WTC11 (cell line): ENCODE measurements at regions not wholly inside any gene's neighbourhood (a gene's known extent, or its start where the extent isn't known, plus 50 kb on each side); places are given as distances from the start of the nearest gene placed in this dataset.

ENCODE experiments used
- ELF4 ChIP-seq: sonication (generic); formaldehyde crosslinking; IDR thresholded peaks from 2 replicates; pipeline ENCODE4 v1.8.1; 2022; ENCODE audit warnings: low read depth, mild to moderate bottlenecking, moderate library complexity, missing genetic modification reagents
- JUN ChIP-seq: sonication (generic); formaldehyde crosslinking; IDR thresholded peaks from 2 replicates; pipeline ENCODE4 v1.8.0; 2023; ENCODE audit warnings: mild to moderate bottlenecking, missing genetic modification reagents
- KAT7 ChIP-seq: sonication (generic); formaldehyde crosslinking; IDR thresholded peaks from 2 replicates; pipeline ENCODE4 v1.8.1; 2023; ENCODE audit warnings: missing genetic modification reagents, mild to moderate bottlenecking, borderline replicate concordance
- PREB ChIP-seq: sonication (generic); formaldehyde crosslinking; IDR thresholded peaks from 2 replicates; pipeline ENCODE4 v1.8.1; 2022; ENCODE audit warnings: mild to moderate bottlenecking, missing genetic modification reagents, moderate library complexity, borderline replicate concordance
- TEAD4 ChIP-seq: sonication (generic); formaldehyde crosslinking; IDR thresholded peaks from 2 replicates; pipeline ENCODE4 v1.8.0; 2022; ENCODE audit warnings: mild to moderate bottlenecking, missing genetic modification reagents
- ZNF138 ChIP-seq: sonication (generic); formaldehyde crosslinking; conservative IDR thresholded peaks from 2 replicates; pipeline ENCODE4 v1.8.1; 2022; ENCODE audit warnings: mild to moderate bottlenecking, moderate library complexity, missing genetic modification reagents
- TF ChIP-seq, protein P1 (sequence below): fragments of 200-600 bp; IDR thresholded peaks from 2 replicates; pipeline ENCODE4 v1.8.0; 2022; ENCODE audit warnings: antibody characterized with exemption
- TF ChIP-seq, protein P2 (sequence below): sonication (generic); formaldehyde crosslinking; IDR thresholded peaks from 2 replicates; pipeline ENCODE4 v1.8.1; 2023; ENCODE audit warnings: mild to moderate bottlenecking, missing genetic modification reagents
- TF ChIP-seq, protein P3 (sequence below): sonication (generic); formaldehyde crosslinking; IDR thresholded peaks from 2 replicates; pipeline ENCODE4 v1.8.1; 2023; ENCODE audit warnings: mild to moderate bottlenecking, missing genetic modification reagents, moderate library complexity
- TF ChIP-seq, protein P4 (sequence below): sonication (generic); formaldehyde crosslinking; IDR thresholded peaks from 2 replicates; pipeline ENCODE4 v1.8.1; 2022; ENCODE audit warnings: low read depth, mild to moderate bottlenecking, moderate library complexity, missing genetic modification reagents, borderline replicate concordance
- TF ChIP-seq, protein P5 (sequence below): sonication (generic); formaldehyde crosslinking; IDR thresholded peaks from 2 replicates; pipeline ENCODE4 v1.8.1; 2023; ENCODE audit warnings: mild to moderate bottlenecking, moderate library complexity, missing genetic modification reagents

DNA sequence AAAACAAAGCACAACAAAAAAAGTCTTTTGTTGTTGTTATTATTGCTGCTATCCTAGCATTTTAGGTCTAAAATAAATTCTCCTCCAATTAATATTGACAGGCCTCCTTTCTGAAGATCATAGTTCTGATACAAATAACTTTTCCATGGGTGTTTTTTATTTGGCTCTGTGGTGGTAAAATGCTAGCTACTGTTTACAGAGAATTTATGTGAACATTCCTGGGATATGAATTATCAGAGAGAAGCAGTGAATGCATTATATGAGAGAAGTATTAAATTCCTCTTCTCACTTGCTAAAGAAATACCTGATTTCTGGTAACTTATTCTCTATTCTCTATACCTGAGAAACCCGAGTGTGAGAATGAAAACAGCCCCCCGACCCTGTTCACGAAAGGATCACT is 57.5 kb upstream of the TMCO5A start:
- TF ChIP-seq ZNF138: no peak
- TF ChIP-seq, protein P1, sequence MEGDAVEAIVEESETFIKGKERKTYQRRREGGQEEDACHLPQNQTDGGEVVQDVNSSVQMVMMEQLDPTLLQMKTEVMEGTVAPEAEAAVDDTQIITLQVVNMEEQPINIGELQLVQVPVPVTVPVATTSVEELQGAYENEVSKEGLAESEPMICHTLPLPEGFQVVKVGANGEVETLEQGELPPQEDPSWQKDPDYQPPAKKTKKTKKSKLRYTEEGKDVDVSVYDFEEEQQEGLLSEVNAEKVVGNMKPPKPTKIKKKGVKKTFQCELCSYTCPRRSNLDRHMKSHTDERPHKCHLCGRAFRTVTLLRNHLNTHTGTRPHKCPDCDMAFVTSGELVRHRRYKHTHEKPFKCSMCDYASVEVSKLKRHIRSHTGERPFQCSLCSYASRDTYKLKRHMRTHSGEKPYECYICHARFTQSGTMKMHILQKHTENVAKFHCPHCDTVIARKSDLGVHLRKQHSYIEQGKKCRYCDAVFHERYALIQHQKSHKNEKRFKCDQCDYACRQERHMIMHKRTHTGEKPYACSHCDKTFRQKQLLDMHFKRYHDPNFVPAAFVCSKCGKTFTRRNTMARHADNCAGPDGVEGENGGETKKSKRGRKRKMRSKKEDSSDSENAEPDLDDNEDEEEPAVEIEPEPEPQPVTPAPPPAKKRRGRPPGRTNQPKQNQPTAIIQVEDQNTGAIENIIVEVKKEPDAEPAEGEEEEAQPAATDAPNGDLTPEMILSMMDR: no peak
- TF ChIP-seq PREB (CRISPR knock-in tag): no peak
- TF ChIP-seq, protein P2, sequence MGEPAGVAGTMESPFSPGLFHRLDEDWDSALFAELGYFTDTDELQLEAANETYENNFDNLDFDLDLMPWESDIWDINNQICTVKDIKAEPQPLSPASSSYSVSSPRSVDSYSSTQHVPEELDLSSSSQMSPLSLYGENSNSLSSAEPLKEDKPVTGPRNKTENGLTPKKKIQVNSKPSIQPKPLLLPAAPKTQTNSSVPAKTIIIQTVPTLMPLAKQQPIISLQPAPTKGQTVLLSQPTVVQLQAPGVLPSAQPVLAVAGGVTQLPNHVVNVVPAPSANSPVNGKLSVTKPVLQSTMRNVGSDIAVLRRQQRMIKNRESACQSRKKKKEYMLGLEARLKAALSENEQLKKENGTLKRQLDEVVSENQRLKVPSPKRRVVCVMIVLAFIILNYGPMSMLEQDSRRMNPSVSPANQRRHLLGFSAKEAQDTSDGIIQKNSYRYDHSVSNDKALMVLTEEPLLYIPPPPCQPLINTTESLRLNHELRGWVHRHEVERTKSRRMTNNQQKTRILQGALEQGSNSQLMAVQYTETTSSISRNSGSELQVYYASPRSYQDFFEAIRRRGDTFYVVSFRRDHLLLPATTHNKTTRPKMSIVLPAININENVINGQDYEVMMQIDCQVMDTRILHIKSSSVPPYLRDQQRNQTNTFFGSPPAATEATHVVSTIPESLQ (CRISPR knock-in tag): no peak
- TF ChIP-seq ELF4 (CRISPR knock-in tag): no peak
- TF ChIP-seq, protein P3, sequence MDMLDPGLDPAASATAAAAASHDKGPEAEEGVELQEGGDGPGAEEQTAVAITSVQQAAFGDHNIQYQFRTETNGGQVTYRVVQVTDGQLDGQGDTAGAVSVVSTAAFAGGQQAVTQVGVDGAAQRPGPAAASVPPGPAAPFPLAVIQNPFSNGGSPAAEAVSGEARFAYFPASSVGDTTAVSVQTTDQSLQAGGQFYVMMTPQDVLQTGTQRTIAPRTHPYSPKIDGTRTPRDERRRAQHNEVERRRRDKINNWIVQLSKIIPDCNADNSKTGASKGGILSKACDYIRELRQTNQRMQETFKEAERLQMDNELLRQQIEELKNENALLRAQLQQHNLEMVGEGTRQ: no peak
- TF ChIP-seq TEAD4 (CRISPR knock-in tag): no peak
- TF ChIP-seq, protein P4, sequence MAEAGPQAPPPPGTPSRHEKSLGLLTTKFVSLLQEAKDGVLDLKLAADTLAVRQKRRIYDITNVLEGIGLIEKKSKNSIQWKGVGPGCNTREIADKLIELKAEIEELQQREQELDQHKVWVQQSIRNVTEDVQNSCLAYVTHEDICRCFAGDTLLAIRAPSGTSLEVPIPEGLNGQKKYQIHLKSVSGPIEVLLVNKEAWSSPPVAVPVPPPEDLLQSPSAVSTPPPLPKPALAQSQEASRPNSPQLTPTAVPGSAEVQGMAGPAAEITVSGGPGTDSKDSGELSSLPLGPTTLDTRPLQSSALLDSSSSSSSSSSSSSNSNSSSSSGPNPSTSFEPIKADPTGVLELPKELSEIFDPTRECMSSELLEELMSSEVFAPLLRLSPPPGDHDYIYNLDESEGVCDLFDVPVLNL (CRISPR knock-in tag): no peak
- TF ChIP-seq, protein P5, sequence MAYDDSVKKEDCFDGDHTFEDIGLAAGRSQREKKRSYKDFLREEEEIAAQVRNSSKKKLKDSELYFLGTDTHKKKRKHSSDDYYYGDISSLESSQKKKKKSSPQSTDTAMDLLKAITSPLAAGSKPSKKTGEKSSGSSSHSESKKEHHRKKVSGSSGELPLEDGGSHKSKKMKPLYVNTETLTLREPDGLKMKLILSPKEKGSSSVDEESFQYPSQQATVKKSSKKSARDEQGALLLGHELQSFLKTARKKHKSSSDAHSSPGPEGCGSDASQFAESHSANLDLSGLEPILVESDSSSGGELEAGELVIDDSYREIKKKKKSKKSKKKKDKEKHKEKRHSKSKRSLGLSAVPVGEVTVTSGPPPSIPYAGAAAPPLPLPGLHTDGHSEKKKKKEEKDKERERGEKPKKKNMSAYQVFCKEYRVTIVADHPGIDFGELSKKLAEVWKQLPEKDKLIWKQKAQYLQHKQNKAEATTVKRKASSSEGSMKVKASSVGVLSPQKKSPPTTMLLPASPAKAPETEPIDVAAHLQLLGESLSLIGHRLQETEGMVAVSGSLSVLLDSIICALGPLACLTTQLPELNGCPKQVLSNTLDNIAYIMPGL: no peak
- TF ChIP-seq JUN (CRISPR knock-in tag): no peak
- no peak for TF ChIP-seq KAT7 (CRISPR knock-in tag)
